ENCODE measurements at regions not wholly inside any gene's neighbourhood (a gene's known extent, or its start where the extent isn't known, plus 50 kb on each side); places are given as distances from the start of the nearest gene placed in this dataset.

DNA sequence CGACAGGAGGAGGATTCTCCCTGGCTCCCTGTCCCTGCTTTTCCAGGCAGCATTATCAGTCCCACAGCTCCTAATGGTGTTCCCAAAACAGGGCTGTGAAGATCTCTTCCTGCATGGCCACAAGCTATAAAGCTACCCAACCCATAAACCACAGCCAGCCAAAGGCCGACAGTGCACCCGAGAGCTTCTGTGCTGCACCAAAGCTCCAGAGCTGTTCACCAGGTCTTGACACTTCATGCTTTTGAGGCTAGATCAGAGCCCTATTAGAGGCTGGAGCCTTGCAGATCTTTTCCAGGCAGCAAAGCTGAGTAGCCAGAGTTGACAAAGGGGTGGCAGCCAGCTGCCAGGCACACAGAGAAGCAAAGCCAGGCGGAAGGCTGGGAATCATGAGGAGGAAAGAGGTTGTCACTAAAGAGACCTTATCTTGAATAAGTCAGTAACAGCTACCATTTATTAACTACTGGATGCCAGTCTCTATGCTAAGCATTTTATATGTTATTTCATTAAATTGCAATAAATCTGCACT is 180.4 kb downstream of the KATNAL1 start:
- no peak for FAIRE-seq

DNA sequence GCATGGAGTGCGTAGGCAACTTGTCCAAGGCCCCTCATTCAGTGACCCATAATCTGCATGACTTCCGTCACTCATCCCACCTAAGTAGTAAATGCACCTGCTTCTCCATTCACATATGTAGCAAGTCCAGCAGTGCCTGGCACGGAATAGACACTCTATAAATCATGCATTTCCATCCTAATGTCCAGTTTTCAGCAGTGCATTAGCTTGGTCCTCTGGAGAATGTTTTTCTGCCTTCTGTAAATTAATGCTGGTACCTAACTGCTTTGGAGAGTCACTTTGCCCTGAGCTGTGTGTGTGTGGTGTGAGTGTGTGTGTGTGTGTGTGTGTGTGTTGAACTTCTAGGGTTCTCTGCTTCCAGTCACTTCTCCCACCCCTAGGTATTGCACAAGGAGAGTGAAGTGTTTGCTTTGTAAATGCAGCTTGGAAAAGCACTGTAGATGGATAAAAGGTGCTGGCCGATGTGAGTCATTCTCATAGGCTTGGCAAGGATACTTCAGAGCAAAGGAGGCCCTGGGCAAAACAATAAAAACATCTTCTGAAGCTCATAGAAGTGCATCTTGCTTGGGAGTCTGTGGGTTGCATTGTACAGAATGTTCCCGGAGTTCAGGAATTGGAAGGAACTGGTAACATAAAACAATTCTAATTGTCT is 181.8 kb downstream of the KATNAL1 start:
- no peak for FAIRE-seq

DNA sequence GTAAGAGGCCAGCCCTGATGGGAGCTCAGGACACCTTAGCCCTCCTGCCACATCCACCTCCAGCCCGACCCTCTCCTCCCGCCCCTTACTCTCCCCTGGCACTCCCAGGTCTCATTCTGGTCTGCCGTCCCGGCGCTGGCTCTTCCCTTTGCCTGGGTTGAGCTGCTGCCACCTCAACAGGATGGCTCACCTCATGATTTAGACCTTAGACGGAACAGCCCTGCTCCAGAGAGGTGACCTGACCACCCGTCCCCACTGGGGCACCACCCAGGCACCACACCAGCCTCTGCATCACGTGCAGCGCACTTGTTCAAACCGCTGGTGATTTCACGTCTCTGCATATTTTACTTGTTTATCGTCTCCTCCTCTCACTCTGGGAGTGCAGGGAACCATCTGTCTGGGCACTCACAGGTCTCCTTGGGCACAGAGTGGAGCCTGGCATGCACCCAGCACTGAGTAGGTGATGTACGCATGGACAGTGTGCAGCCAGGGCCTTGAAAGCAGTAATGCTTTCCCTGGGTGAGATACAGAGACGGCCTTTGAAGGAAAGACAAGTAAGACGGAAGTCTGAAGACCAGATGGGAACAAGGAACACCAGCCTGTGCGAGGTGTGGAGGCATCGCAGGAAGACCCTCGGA is 183.1 kb downstream of the KATNAL1 start:
- FAIRE-seq, result no peak

DNA sequence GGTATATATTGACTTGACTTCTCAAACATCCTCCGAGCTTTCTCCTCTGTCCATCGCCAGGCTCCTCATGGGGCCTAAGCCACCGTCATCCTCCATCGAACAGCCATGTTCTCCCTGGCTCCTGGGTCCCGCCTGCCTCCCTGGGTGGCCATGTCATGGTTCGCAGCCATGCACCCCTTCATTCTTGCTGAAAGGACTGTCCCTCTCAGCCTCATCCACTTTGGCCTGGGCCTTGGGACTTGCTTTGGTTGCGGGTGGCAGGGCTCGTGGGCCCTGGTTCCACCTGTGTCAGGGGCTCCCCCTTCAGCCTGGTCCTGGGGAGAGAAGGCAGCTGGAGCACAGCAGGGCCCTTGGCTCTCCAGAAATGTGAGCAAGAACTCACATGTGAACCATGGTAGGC is 183.8 kb downstream of the KATNAL1 start:
- FAIRE-seq, result no peak

DNA sequence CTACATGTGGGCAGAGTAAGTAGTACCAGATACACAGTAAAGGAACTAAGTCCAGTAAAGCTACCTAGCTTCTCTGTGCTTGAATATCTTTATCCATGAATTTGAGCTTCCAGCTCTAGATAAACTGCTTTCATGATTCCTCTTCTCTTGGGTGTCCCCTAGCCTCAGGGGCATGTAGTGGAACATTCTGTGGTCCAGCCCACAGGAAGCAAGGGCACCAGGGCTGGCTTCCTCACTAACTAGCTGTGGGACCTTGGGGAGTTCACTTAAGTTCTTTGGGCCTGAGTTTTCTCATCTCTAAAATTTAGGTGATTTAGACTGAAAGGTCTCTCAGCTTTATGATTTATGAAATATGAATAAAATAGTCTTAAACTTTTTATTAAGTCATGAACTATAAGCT is 185.7 kb downstream of the KATNAL1 start:
- FAIRE-seq, result no peak

DNA sequence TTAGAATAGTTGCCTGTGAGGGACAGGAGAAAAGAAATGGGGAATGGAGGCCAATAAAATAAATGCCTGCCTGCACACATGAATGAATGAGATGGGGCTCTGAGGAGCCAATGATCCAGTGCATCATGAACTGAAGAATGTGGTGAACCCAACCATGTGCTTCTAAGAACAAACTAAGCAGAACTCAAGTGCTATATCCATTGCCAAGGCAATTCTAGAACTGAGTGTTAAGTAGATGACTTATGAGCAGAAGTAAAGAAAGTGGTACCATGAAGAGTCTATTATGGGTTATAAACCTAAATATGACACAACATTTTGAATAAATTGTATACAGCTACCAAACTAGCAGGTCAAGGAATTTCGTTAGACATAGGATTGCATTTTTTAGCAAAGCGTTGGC is 186.1 kb downstream of the KATNAL1 start:
- no peak for FAIRE-seq

DNA sequence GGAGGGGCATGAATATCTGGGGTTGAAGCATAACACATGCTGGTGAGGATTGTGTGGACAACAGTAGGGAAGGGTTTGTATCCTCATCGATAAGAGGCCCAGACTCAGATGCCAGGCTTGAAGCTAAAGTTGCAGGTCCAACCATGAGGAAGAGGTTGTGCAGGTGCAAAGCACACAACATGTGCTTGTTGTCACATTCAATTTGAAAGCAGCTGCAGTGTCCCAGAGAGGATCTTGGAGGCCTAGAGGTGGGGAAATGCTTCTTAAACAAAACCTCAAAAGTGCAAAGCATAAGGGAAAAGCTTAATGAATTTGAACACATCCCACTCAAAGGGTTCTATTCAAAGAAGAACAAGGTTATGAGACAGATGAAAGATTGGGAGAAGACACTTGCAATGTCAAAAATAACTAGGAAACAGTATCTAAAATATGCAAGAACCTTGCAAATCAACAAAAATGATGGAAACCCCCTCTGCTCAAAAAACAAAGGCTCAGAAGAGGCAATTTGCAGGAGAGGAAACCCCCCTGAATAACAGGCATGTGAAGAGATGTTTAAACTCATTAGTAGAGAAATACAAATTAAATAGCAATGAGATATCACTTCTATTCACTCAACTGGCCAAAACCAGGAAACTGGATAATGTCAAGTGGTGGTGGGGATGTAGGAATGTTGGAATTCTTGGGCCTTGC is 187.1 kb downstream of the KATNAL1 start:
- no peak for FAIRE-seq

DNA sequence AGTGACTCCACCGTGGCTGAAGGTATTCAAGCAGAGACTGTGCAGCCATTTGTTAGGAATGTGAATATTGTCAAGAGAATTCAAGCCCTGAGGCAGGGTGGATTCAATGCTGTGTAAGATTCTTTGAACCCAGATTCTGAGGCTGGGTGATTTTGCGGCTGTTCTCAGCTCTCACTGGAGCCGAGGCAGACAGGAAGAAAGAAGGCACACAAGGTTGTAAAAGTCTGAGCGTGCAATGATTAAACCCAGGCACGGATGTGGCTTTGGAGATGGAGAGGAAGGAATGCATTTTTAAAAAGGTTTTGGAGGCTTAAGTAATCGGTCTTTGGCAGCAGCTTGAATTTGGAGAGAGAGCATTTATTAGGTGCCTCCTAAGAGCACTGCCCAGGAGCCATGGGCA is 187.9 kb downstream of the KATNAL1 start:
- FAIRE-seq, result no peak

DNA sequence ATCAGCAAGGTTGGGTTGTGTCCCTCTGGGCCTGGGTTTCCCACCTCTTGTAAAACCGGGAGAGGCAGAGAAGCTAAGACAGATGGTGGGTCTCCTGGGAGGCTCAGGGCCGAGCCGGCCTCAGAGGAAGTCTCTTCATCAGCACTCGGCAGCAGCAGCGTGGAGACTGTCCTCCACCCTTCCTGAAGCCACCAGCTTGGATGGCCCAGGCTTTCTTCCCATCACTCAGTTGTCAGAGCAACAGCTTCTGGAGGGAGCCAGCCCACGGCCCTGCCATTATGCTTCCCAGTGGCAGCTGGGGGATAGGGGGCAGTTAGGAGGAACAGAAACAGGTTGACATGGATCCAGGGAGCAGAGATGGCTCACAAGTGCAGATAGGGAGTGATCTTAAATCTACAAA is 191.0 kb downstream of the KATNAL1 start:
- FAIRE-seq, result no peak

DNA sequence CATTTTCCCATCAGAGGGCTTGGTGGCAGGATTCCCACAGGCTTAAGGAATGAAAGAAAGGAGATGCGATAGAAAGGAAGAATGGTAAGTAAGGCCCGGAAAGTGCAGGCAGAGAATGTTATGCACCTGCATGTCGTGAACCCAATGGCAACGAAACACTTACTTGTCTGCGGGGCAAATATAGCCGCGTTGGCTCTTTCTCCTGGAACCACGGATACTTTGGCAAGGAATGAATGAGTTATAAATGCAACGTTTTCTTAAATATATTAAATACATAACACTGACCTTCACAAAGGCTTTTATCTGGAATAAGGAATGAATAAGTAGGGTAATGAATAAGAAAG is 192.1 kb downstream of the KATNAL1 start:
- FAIRE-seq, result no peak

DNA sequence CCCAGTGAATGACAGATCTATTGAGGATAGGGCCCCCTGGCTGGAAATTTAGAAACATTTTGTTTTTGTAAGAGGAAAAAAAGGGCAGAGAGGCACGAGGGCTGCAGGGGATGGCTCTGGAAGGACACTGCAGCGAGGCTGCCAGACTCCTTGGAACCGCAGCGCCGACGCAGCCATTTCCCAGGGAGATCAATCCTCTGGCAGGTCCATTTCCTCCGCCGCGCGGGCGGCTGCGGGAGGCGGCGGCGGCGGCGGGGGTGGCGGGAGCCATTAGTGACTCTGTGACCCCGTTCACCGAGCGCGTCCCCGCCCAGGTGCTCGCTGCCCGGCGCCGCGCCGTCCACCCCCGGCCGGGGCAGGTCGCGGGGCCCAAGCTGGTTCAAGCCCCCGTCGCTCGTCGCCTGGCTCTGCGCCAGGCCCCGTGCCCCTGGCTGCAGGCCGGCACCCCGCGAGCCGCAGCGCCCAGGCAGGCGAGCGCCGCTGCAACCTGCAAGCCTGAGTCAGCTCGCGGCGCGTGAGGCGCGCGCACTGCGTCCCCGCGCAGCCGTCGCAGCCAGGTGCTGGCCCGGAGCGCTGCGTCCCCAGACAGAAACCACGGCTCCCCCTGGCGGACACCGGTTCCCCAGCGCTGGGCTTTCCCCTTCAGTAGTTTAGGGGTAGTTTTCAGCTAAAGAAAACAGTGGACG is 192.6 kb downstream of the KATNAL1 start:
- no peak for FAIRE-seq

DNA sequence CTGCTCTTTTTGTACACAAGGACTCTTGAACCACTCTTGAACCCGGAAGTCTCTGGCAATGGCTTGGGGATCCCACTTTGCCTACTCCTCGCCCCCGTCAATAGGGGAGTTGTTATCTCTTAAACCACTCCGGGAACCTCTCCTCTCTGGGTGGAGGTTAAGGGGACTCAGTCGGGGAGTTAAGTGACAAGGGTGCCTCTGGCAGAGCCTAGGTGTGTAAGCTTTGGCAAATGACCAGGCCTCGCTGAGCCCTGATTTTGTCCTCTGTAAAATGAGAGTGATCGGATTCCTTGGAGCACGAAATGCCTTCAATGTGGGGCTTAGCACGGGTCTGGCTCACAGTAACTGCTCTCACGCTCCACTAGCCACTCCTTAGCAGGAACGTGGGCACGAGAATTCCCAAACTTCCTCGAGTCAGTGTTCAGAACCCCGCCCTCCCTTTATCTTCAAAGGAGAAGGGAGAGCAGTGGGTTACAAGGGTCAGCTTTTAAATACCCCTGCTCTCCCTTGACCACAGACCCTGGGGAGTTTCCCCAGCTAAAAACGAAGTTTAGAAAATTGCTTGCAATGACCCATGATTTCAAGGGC is 193.3 kb downstream of the KATNAL1 start:
- FAIRE-seq, result no peak

DNA sequence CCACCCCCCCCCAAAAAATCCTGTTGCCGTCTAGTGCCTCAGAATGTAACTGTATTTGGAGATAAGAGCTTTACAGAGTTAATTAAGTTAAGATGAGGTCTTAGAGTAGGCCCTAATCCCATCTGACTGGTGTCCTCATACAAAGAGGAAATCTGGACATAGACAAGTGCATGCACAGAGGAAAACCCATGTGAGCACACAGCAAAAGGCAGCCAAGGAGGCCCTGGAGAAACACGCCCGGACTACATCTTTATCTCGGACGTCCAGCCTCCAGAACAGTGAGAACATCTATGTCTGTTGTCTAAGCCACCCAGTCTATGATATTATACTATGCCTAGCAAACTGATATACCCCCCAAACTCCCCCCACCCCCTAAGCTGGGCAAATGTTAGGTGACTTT is 193.8 kb downstream of the KATNAL1 start:
- FAIRE-seq, result no peak

DNA sequence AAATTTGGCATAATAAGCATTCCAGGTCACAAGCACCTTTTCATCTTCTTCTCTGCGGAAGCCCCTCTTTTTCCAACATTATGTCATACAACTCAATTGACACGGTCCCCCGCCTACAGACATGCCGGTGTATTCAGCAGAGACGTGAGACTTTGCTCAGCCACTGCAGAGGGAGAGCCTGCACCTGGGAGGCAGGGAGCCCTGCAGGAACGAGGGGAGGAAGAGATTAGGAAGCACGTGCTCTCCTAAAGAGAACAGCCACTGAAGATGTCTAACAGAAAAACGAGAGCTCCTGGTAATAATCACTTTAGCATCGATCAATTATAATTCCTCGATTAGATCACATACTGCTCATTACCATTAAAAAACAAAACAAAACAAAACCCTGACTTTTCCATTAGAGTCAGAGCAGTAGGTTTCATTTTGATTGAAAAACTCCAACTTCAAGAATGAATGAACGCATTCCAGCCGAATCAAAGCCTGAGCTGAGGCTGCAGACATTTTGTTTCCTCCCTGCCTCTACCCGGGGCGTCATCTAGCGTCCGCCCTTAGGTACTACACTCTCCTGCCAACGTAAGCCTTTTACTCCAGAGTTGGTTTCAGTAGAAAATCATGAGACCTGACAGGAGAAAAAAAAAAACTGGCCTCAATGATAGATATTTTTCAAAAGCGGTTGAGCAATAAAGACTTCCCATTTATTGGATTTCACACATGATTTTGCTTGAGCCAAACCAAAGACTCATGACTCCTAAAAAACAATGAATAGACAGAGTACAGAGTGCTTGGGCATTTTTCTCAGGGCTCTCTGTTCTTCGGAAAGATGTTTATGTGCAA is 194.5 kb downstream of the KATNAL1 start:
- FAIRE-seq, result peak; percentile 88

DNA sequence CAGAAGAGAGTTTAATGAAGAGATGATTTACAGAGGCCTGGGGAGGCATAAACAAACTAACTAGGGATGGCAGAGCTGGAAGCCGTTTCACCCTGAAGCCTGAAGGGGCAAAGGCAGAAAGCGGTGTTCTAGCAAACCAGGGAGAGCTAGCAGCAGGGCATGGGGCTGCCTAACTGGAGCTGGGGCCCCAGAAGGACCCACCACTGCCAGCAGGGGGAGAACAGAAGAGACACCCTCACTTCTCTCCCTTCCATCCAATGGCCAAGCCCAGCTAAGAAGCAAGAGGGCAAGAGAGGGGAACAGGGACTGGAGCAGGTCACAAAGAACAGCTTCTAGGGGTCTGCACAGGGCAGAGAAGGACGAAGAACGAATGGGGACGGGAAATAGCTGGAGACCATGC is 195.5 kb downstream of the KATNAL1 start:
- FAIRE-seq, result no peak

DNA sequence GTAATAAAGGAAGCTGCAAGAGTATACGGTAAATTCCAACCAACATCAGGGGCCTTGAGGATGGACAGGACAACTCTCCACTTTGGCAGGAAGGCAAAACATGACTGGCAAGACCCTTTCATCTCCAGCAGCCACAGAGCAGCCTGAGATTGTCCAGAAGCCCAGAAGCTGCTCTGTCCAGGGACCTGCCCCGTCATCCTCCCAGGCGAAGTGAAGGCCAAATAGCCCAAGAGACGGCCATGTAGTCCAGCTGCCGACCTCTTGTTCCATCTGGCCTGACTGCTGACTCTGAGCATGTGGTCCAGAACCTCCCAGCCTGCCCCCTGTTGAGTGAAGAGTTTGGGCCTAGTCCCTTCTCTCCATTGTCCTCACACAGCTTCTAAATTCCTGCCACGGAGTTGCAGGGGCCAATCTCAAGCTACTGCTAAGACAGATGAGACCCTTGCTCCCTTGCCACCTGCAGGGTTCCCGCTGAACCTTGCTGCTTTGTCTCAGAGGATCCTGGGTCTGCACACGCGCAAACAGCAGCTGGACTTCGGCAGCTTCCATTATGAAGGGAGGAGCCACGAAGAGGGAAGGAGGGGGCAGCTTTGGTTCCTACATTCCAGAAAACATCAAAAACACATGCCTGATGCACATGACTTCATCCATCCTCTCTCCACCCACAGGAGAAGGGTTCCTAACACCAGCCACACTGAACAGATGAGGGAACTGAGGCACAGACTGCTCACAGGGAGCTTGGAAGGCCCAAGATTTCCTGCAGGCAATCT is 196.9 kb downstream of the KATNAL1 start:
- no peak for FAIRE-seq

DNA sequence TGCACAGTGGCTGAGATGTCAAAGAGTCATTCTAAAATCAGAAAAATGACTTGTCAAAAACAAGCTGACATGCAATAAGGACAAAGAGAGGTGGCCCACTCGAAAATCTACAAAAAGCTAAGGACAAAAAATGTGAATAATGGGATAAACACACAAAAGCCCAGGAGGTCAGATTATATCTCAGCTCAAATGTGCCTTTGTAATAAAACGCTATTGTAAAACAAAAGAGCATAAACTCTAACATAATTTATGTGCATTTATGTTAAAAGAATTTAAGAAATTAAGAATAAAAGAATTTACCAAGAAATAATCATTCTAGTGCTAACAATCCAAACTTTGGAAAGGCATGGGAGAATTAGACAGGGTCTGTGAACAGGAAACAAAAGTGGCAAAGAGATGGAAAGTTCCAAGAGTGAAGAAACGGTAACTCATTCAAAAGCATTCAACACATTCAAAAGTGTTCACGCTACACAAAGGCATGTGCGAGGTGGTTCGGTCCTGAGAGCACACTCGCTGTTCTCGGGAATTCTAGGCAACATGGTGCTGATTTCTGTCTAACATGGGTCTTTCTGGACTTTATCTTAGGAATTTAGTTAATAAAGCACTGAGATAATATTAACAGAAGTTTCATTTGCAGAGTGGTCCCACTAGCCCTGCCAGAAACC is 197.7 kb downstream of the KATNAL1 start:
- no peak for FAIRE-seq

DNA sequence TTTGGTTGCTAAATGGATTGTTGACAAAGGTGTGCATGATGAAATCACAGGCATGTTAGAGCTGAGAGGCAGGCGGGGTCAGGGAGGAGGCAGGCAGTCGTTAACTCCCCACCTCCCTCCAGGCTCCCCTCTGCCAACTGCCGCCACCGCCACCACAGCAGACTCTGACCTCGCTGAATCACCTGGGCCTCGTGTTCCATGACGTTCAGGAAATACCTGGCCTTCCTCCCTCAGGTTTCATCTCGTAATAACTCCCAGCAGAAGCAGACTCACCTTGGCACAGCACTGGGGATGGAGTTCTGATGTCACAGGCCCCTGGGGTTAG is 198.5 kb downstream of the KATNAL1 start:
- no peak for FAIRE-seq

DNA sequence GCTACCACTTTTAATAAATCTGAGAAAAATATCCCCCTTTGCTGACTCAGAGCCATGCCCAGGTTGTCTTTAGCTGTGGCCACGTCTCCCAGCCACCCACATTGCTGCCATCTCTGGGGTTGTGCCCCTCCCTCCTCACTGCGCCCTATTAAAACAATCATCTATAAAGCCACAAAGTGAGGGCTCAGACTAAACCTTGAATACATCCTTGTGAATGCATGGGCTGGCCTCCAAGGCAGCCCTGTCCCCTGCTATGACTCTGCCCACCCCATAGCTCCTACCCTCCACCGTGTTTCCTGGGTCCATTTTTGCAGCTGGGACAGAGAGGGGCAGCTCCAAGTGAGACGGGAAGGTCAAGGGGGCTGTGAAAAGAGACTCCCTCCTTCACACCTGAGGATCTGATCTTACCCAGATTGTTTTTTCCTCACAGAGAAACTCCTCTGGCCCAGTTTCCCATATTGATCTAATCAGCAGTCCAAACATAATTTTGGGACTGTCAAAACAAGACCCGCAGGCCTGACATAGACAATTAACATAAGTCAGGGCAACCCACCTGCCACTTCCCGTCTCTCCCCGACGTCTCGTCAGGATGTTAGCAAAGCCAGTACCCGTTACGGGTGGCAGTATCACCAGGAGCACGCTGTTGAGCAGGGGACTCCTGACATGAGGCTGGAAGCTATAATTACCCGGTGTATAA is 199.0 kb downstream of the KATNAL1 start:
- no peak for FAIRE-seq

DNA sequence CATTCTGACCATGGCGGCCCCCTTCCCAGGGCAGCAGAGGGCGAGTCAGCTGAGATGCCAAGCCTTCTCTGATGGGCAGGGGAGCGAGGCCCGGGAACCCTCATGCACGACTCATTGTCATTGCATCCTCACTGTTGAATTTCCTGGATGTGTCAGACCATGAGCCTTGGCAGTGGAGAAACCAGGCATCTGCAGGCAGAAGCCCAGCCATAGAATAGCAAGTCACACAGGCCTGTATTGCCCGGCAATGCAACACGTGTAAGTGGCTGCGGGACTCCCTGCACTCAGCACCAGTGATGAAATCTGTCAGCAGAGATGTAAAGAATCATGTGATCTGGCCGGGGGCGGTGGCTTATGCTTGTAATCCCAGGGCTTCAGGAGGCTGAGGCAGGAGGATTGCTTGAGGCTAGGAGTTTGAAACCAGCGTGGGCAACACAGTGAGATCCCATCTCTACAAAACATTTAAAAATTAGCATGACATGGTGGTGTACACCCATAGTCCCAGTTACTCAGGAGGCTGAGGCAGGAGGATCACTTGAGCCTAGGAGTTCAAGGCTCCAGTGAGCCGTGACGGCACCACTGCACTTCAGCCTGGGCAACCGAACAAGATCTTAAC is 199.7 kb downstream of the KATNAL1 start:
- FAIRE-seq, result no peak
